ENCODE measurements at regions not wholly inside any gene's neighbourhood (a gene's known extent, or its start where the extent isn't known, plus 50 kb on each side); places are given as distances from the start of the nearest gene placed in this dataset.

DNA sequence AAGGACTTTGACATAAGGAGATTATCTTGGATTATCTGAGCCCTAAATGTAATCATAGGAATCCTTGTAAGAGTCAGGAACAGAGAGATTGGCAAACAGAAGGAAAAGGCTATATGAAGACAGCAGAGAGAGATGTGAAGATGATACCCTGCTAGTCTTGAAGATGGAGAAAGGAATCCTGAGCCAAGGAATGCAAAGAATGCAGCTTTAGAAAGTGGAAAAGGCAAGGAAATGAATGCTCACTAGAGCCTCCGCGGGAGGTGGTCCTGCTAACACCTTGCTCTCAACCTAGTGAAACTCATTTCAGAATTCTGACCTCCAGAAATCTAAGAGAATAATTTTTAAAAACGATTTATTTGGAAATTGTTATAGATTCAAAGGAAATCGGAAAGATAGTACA lies 117.1 kb downstream of the TBXT start:
- intact Hi-C loops (cut with micrococcal nuclease), result no loop called here

DNA sequence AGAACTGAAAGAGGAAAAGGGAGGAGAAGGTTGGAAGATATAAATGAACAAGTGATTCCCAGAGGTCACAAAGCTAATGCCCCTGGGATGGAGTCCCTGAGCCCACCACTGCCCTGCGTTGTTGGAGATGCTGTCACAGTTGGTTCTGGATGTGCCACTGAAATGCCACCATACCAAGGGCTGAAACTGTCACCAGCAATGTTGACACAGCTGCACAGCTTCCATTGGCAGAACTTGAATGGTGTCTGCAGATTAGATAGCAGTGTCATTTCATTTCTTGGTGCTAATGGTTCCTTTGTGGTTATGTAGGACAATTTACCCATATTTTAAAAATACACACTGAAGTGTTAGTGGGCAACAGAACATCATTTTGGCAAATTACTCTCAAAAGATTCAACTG lies 120.7 kb downstream of the TBXT start:
- intact Hi-C loops (cut with micrococcal nuclease), result no loop called here

DNA sequence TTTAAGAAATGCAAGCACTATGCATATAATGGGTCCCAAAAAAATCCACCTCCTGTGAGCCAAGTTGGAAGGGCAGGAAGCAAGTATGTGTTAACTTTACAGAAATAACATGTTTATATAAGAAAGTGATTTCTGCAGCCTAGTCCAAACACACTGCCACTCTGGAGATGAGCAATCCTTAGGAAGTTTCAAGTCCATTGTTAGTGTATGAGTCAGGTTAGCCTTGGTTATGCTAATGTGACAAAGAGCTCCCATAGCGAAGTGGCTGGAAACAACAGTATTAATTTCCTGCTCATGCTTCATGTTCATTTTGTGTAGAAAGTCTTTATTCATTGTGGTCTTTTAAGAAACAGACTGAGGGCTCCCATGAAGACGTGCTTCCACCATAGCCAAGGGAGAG lies 121.4 kb downstream of the TBXT start:
- intact Hi-C loops (cut with micrococcal nuclease), result no loop called here

DNA sequence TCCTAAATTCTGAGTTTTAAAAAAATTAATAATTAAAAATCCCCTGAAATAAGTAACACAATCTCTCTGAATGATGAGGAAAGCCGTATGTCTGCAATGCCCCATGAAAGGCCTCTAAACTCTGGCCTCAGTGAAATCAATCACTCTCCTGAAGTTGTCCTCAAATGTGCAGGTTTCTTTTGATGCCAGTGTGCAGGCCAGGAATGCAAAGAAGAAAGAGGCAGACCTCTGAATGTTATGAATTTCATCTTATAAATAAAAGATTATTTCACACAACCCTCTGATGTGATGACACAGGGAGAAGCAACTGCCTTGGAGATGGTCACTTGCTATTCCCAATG lies 121.8 kb downstream of the TBXT start:
- intact Hi-C loops (cut with micrococcal nuclease), result no loop called here

DNA sequence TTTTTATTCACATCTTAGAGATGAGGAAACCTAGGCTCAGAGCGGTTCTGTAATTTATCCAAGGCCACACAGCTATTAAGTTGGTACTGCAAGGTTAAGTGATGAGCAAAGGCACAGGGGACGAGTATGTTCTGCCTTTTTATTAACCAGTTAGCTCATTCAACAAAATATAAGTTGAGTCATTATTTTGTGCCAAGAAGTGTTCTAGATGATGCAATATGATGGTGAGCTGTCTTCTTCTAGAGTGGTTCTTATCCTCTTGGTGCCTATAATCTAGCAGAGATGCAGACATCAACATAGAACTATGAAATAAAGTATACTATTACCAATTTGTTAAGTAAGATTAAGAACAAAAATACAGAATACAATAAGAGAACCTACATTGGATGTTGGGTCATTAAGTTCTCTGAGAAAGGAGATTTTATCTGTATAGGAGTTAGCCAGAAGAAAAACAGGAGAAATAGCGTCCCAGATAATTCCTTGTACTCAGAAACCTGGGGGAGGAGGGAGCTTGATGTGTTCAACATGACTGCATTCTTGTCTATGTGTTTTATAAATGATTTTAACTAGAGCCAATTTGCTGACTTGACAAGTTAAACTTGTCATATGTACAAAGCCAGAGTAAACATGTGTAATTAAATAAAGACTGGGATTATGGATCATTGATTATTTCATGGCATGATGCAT lies 122.3 kb downstream of the TBXT start:
- intact Hi-C loops (cut with micrococcal nuclease), result no loop called here

DNA sequence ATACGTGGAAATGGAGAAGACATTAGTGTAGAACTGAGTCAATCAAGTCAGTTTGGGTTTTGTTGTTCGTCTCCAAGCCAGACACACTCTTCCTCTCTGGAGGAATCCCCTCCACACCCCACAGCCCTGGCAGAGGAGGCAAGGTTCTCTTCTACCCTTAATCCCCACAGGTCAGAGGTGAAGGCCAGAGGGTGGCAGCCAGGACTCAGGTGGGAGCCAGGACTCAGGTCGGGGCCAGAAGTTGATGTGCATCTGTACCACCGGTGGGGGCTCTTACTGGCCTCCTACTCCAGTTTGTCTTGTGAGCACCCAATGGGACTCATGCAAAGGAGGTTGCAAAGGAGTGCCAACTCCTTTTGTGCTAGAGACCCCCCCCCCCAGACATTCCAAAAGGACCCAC lies 126.4 kb downstream of the TBXT start:
- intact Hi-C loops (cut with micrococcal nuclease), result no loop called here

DNA sequence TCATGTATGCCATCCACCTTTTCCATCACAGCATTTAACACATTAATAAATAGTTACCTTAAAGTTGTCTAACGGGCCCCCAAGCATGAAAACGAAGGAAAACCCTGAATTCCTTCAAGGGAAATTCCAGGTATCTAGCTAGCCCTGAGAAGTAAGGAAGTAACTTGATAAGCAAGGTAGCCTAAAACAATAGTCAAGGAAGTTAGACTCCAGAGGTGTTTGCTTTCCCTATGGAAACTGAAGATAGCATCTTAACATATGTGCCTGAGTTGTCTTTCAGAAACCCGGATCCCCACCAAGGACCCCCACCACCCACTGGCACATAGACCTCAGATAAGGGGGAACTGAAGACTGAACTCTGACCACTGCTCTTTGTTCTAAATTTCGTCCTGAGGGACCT lies 127.4 kb downstream of the TBXT start:
- intact Hi-C loops (cut with micrococcal nuclease), result no loop called here

DNA sequence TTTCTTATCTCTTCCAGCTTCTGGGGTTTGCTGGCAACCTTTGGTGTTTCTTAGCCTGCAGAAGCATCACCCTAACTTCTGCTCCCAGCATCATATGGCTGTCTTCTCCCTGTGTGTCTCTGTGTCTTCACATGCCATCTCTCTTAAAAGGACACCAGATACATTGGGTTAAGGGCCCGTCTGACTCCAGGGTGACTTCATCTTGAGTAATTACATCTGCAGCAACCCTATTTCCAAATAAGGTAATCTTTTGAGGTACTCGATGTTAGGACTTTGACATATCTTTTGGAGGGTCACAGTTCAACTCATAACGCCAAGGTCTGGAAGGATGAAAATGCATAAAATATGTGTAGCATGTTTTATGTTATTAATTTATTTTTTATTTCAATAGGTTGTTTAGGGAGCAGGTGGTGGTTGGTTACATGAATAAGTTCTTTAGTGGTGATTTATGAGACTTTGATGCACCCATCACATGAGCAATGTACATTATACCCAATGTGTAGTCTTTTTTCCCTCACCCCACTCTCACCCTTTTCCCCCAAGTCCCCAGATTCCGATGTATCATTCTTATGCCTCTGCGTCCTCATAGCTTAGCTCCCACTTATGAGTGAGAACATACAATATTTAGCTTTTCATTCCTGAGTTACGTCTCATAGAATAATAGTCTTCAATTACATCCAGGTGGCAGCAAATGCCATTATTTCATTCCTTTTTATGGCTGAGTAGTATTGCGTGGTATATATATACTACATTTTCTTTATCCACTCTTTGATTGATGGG lies 131.1 kb downstream of the TBXT start:
- intact Hi-C loops (cut with micrococcal nuclease), result loop anchor here (10.0 kb wide), 1 partner anchor 248 kb away; no protein-coding TSS in a partner anchor

DNA sequence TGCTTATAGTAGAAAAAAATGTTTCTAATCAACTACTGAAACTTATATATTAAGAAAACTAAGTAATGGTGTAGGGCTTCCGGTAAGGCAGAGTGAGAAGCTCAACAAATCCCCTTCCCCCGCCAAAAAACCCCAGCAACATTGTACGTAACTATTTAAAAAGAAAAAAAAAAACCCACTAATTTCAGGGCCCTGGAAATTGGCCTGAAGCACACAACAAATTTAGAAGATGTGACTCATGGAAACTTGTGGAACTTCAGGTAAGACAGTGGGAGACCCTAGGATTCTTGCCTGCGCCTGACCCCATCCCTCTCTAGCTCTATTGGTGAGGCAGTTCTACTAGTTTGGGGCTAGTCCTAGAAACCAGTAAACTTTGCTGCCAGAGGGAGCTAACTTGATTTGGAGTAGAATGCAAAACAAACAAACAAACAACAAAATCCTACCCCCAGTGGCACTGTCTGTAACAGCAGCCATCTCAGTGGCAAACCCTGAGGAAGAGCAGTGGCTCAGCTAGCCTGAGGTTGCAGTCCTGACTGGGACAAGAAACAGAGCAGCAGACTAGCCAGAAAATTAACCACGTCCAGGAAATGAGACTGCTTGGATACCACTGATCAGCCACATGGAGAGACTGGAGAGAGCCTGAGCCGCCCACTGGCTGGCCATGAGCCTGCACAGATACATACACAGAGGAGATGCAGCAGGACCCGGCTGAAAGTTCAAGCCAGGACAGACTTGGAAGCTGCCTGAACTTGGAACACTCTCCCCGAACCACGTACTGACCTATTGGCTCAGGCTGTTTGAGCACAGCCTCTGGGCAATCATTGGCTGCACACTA lies 135.1 kb downstream of the TBXT start:
- intact Hi-C loops (cut with micrococcal nuclease), result loop anchor here (10.0 kb wide), 1 partner anchor 252 kb away; no protein-coding TSS in a partner anchor

DNA sequence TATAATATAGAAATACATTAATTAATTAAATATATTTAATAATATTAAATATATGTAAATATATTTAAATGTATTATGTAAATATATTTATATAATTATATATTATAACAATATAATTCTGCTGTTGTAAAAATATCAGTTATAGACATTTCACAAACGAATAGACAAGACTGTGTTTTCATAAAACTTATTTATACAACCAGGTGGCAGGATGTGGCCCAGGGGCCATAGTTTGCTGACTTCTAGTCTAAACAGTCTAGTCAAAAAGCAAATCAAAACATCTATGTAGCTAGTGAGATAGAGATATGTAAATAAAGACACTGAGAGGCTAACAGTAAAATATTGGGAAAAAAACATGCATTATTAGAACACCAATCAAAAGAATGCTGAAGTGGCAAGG lies 136.4 kb downstream of the TBXT start:
- intact Hi-C loops (cut with micrococcal nuclease), result loop anchor here (10.0 kb wide), 1 partner anchor 254 kb away; no protein-coding TSS in a partner anchor

DNA sequence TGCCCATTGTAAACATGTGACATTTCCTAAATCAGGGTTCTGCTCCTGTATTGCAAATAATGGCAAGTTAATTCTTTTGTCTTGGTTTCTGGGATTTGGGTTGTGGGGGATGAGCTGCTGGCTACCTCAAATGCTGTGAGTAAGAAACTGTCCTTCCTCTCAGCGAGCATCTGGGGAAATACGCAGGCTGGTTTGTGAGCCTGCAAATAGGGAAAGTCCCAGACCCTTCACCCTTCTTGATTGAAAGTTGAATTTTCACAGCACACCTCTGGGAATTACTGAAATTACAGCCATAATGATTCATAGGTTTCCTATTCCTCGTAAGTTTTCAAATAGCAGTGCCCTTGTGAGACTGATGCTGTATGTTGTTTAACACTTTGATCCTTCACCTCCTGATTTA lies 138.1 kb downstream of the TBXT start:
- intact Hi-C loops (cut with micrococcal nuclease), result no loop called here

DNA sequence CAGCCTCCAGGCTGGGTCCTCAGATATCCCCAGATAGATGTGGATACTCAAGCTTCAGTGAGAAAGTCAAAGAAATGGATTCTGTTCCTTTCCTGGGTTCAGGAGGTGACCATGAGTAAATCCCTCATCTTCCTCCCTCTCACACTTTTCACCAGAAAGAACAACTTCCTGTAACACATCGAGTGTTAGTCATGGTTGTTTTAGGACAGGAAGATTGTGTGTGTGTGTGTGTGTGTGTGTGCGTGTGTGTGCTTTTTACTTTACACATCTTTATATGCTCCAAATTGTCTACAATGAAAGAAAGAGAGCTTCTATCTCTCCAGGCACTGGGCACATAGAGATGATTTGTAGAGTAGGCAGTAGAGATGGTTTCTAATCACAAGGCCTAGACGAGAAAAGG lies 139.9 kb downstream of the TBXT start:
- intact Hi-C loops (cut with micrococcal nuclease), result no loop called here

DNA sequence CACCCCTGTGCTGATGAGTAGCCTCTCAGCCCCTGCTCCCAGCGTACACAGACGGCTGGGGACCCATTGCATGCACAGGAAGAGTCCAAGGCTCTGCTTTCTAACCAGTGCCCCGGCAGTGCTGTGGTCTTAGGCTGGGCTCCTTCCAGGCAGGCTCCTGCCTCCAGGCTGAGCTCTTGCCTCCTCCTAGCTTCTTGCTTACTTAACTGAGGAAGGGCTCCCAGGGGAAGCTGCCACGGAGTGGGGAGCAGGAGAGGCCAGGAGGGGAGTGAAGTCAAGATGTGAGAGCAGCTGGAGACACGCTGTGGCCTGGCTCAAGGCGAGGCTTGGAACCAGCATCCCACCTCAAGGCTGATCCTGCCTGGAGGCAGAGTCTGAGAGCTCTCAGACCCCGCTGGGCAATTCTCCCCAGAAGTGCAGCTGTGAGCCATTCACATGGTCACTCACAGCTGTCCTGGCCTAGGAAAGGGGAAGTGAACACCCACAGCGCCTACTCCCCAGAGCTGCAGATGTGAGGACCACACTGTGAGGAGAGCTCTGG lies 141.0 kb downstream of the TBXT start:
- intact Hi-C loops (cut with micrococcal nuclease), result no loop called here

DNA sequence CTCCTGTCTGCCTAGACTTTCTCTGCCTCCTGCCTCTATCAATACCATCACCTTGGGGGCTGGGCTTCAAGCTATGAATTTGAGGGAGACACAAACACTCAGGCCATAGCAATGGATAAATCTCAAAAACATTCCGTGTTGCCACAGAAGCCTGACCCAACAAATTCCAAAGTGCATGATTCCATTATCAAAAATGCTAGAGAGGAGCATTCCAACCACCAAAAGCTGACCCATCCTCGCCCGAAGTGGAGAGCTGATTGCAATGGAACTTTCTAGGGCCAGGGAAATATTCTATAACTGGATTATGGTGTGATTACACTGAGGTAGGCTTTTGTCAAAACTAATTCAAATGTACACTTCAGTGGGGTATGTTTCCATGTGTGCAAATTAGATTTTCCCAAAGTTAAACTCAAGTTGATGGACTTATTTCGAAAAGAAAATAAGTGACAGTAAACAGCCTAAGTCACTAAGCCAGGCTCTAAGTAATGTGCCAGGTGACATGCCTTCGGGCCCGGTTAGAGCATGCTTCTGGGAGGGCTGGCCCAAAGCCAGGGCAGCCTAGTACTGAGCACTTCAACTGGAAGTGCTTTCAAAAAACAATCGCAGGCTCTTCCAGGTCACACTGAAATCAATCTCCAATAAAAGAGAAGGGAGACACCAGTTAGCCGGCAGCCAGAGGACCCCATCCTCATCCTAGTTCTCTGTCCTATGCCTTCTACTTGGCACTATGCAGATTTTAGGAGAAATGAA lies 142.3 kb downstream of the TBXT start:
- intact Hi-C loops (cut with micrococcal nuclease), result no loop called here

DNA sequence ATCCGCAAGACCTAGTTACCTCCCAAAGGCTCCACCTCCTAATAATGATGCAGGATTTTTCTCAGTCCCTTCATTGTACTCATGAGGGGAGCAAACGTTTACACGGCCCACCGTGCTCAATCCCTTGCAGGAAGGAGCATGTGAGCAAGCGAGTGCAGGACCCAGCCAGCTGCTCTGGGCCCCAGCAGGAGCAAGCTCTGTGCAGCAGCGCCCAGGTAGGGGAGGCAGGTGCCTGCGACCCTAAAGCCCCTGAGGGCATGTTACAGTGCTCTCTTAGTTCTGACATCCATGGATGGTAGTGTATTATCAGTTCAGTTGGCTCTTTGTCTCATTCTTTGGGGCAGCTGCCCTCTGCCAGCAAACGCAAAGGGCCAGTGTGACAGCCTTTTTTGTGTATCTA lies 143.4 kb downstream of the TBXT start:
- intact Hi-C loops (cut with micrococcal nuclease), result no loop called here

DNA sequence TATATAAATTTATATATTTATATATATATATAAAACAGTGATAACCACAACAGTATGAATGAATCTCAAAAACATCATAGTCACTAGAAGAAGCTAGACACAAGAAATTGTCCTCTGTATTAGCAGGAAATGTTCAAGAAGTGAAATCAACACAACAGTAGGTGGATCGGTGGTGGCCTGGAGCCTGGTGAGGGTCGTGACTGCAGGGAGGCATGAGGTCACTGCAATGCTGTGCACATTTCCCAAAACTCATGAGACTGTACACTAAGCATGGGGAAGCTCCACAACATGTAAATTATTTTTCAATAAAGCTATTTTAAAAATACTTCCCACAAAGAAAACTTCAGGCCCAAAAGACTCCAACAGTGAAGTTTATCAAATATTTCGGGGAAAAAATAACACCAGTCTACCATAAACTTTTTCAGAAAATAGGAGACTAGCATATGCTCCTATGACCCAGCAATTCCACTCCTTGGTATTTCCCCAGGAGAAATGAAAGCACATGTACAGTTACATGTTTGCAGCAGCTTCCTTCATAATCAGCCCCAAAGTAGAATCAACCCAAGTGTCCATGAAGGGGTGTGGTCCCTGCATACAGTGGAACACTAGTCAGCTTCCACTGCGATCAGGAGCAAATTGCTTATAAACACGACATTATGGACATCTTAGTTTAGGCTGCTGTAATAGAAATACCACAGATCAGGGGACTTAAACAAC lies 144.2 kb downstream of the TBXT start:
- intact Hi-C loops (cut with micrococcal nuclease), result no loop called here

DNA sequence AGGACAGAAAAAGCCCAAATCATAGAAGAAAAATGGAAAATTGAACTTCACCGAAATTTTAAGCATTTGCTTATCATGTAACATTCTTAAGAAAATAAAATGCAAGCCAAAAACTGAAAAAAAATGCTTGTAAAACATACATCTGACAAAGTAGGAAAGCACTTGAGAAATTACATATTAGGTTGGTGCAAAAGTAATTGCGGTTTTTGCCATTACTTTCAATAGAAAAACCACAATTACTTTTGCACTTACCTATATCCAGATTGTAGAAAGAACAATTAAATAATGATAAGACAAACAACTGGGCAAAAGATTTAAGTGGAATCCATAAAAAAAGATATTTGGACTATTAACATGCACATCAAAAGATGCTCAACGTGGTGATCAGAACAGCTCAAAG lies 146.2 kb downstream of the TBXT start:
- intact Hi-C loops (cut with micrococcal nuclease), result no loop called here

DNA sequence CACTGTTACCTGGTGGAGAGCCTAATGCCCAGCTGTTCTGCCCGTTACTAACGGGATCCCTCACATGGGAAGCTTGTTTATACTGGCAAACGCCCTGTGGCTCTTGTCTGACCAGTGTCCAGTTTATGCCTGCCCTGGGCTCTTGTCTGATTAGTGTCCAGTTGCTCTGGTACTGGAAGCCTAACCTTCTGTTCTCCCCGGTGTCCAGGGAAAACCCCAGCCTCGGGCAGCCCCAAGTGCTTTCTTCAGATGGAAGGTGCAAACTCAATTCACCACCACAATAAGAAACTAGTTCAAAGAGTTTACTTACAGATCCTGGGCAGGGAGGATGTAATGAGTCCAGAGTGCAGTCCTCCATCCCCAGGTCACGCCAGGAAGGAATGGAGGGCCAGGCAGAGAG lies 148.4 kb downstream of the TBXT start:
- intact Hi-C loops (cut with micrococcal nuclease), result no loop called here

DNA sequence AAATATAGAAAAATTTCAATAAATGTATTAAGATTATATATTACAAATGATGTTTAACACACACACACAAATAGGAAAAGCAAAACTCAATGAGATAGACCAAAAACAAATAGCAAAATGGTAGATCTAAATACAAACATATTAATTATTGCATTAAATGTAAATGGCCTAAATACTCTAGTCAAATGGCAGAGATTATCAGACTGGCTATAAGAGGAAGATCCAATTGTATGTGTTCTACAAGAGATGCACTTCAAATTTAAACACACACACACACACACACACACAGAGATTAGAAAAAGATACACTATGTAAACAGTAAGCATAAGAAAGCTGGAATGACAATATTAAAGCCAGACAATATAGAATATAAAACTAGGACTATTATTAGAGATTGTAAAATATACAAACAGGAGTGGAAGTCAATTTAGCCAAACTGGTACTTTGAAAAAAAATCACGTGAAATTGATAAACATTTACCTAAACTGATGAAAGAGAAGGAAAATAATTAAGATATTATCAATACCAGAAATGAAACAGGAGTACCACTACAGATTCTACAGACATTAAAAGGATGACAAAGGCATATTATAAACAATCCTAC lies 150.5 kb downstream of the TBXT start:
- intact Hi-C loops (cut with micrococcal nuclease), result no loop called here

DNA sequence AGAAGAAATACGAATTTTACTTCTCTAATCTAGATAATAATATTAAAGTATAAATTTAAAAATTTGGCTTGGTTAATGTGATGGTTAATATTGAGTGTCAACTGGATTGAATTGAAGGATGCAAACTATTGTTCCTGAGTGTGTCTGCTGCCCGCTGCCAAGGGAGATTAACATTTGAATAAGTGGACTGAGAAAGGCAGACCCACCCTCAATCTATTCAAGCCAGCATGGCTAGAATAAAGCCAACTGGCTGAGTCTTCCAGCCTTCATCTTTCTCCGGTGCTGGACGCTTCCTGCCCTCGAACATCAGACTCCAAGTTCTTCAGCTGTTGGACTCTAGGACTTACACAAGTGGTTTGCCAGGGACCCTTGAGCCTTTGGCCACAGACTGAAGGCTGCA lies 152.7 kb downstream of the TBXT start:
- intact Hi-C loops (cut with micrococcal nuclease), result no loop called here
